ENCODE measurements at regions not wholly inside any gene's neighbourhood (a gene's known extent, or its start where the extent isn't known, plus 50 kb on each side); places are given as distances from the start of the nearest gene placed in this dataset.

DNA sequence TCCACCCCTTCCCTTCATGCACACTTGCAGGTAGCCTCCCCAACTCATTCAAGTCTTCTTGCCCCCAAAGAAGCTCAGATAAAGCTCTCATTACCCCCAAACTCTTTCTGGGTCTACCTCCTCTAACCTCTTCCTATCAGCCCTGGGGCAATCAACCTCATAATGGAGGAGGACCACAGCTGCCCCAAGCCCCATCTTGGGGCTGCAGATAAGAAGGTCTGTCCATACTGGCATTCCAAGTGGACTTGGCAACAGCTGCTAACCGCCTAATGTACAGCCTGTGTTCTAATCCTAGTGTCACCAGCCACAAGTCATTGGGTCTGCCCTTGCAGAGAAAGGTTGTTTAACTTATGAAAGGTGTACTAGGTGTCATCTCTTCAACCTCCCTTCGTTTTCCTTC lies 107.4 kb upstream of the ADGRF1 start:
- no peak for DNase-seq

DNA sequence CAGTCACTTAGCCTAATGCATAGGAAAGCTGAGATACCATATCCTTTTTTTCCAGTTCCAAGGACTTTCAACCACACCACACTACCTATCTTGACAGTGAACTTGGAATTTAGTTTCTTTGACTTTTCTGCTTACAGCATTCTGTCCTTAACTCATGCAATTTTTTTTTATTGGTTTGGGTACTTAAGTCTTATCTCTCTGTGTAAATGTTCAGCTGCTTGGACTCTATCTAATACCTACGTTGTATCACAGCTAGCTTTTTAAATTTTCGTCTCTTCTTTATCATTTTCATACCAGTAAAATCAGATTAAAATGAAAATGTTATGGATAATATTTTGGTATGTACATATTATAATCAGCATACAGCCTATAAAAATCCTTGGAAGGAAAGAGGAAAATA lies 106.9 kb upstream of the ADGRF1 start:
- no peak for DNase-seq

DNA sequence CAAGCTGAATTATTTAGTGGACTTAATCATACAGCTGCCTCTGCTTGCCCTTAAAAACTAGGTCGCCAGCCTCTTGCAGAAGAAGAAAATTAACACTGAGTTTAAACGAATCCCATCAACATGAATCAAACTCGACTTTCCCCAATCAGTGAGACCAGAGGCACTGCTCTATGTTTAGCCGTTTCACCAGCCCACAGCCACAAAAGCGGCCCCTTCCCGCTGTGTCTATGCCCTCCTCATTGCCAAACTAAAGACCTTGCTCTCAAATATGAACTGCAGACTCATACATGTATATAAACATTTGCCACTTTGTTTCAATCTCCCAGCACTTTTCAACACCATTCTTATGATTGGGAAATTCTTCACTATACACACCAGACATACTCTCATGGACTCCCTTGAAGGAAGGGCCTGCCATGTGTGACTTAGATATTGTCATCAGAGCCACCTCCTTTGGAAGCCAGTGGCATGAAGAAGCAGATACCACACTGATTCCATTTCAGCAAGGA lies 105.8 kb upstream of the ADGRF1 start:
- no peak for DNase-seq

DNA sequence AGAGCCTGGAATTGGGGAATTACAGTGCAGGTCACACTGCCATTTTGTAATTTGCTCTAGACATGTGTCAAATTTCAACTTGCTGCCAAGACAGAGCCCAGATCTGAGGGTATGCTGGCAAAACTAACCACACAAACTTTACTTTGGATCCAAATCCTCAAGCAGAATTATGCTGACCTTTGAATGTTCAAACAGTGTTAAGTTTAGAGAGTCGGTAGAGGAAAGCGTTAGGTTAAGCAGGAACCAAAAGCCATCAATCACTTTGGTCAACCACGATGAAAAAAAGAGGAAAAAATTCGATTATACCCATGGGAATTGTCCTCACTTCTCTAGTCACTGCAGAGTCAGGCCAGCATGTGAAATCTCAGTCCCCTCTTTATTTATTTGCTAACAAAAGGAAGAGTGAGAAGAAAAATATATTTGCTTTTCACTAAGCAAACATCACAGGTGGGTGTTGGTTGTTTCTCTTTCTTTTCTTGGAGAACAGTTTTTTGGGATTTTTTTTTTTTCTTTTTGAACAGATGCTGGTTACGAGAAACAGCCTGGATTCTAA lies 105.1 kb upstream of the ADGRF1 start:
- DNase-seq: no peak

DNA sequence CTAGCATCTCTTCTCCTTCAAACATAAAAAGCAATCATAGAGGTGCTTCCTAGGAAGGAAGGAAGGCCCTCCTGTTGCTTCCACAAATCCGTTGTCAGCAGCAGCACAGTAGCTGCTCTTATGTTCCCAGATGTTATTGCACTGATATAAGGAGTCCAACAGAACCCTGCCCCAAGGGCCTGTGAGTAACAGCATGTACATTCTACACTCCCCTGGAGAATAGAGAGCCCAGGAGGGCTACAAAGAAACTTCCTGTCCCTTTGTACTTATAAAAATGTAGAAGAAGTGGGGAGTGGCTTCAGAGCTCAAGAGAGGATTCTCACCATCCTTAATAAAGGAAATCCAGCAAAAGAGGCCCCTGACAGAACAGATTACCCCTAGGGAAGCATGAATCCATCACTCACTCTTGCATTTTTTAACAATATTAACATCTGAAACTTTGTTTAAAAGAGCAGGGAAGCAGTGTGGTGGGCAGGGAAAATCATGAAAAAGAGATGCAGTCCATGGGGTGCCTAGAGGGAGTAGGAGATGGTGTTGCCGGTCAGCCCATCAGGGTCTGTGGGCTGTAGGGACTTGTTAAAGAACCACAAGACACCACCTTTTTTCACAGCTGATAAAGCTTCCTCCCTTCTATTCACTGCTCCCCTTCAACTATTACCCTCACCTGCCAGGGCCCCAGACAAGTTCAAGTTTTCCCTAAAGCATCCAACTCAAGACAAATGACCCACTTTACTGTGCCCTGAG lies 104.5 kb upstream of the ADGRF1 start:
- DNase-seq: no peak

DNA sequence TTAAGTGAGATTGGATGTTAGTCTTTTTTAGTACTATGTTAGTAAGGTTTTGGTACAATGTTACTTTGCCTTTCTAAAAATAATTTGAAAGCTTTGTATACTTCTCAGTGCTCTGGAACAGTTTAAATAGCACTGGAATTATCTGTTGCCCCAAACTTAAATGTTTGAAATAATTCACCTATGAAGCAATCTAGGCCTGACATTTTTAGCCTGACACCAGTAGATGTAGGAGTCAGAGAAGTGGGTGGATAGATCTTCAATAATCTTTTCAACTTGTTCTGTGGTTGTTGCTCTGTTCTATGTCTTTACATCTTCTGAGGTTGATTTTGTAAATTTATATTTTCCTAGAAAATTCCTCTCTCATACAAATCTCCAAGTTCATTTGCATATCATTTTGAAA lies 103.1 kb upstream of the ADGRF1 start:
- no peak for DNase-seq

DNA sequence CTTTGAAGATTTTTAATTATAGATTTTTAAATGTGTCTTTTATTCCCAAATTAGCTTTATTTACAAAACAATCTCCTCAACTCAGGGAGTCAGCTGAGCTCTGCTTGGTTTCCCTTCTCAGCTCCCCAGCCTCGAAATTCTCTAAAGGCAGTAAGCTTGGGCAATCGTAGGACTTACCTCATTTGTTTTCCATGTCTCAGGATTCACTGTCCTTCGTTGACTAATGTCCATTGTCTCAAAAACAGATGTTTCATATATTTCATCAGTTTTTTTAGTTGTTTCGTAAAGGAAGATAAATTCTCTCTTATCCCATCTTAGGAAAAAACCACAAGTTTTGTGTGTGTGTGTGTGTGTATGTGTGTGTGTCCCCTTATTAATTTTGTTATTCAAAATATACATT lies 102.2 kb upstream of the ADGRF1 start:
- DNase-seq: no peak

DNA sequence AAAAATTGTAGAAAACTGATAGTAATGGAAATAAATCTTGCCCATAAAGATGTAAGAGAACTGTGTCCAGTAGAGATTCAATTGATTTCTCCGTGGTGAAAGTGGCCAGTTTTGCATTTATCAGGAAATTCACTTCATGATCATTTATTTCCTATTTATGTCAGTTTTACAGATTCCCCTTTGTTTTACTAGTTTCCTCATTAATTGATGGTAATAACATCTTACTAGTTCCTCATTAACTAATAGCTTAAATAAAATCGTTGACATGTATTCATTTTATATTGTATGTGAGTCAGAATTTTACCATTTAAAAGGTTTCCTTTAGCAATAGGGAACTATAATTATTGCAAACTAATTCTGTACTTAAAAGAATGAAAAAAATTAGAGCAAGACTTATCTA lies 99.8 kb upstream of the ADGRF1 start:
- DNase-seq: no peak

DNA sequence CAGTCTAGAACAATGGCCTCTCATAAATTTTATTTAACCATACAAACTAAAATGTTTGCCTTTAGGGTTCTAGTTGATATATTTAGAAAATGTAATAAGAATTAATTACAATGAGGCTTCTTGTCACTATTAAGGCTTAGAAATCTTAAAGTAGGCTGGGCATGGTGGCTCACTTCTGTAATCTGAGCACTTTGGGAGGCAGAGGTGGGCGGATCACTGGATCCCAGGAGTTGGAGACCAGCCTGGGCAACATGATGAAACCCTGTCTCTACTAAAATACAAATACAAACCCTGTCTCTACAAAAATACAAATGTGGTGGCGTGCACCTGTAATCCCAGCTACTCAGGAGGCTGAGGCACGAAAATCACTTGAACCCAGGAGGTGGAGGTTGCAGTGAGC lies 99.0 kb upstream of the ADGRF1 start:
- no peak for DNase-seq

DNA sequence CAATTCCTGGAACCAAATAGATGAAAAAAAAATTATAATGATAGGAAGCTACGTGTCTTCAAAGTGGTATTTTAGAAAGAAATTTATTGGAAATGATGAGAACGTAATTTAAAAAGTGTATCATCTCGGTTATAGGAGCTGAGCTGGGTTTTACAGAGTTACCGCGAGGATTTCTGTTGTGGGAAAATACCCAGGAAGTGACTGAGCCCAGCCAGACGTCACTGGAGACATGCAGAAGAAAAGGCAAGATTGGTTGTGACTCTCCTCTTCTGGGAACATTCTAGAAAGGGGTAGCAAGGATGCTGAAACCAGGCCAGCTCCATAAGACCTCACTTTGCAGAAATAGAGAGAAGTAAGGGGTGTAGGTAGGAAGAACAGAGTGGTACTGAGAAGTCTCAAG lies 95.9 kb upstream of the ADGRF1 start:
- DNase-seq: no peak

DNA sequence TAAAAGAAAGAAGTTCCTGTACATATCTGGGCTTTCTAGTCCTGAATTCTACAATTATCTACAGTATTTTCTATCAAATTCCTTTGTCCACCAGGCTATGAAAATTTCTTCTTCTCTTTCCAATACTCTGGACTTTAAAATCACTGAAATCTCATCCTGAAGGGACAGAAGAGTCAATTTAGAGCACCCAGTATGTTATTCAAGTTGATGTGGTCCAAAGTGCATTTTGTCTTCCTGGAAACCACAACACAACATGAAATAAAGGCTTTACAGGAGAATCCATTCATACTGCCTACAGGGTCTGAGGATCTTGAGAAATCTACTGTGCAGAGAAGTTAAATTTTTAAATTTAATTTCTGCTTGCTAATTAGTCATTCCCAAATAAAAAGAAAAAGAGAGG lies 94.9 kb upstream of the ADGRF1 start:
- no peak for DNase-seq

DNA sequence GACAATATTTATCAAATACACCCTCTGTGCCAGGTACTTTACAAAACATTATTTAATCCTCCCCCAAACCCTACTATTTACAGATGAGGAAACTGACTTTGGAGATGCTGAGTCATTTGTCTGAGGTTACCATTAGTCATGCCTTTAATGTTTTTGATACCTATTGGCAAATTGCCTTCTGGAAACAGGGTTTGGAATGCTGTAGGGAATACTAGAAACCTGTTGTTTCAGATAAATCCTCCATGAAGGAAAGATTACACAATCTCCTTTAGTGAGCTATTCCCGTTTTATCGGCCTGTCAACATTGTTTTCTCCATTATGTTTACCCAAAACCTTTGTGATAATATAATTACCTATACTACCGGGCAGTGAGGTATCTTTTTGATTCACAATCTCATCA lies 93.6 kb upstream of the ADGRF1 start:
- DNase-seq: no peak

DNA sequence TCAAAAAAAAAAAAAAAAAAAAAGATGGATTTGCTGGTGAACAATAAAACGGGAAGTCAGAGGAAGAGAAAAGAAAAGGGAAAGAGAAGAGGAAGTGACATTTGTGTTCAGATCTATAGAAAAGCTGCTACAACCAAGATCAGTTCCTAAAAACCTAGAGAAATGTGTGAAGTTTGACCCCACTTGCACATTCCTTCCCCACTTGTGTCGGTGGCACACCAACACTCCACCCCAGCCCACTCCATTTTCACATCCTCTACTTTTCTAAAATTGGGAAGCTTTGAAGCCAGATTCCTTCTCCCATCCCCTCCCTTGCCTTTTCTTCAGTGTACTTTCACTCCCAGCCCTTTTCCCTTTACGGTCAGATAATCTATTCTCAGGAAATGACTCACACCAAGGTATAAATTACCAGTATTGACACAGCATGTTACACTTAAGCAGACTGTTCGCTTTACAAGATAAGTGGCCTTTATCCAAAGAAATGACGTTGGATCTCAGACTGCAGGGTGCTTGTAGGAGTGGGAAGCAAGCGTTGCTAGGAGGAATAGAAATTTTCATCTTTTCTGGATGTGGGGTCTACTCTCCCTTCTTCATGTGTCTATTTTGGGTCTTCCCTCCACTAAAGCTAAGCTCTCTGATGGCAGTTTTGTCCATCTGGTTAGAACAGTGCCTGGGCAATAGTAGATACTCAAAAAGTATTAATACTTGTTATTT lies 92.5 kb upstream of the ADGRF1 start:
- no peak for DNase-seq

DNA sequence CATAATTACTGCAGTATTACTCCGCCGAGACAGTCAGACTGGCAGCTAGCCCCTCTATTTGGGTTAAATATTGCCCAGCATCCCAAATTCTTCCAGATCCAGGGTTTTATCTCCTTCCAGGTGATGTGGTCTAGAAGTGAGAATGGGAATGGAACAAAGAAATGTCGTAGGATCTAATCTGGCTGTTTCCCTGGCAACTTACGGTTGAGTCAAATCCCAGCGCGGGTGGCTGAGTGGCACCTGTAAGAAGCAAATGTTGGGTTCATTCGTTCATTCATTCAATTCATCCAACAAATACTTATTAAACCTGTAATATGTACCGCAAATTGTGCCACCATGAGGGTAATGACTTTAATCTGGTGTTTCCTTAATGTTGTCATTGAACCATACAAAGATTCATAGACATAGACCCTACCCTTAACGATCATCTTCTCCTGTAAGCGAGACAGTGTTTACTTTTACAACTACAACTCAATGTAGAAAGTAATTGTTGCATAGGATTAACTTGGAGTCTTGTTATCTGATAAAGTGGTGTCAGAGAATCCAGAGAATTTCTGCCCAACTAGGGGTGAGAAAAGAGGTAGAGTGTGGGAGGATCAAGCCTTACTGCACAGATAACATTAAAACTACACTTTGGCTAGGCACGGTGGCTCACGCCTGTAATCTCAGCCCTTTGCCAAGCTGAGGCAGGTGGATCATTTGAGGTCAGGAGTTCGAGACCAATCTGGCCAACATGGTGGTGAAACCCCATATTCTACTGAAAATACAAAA lies 91.3 kb upstream of the ADGRF1 start:
- DNase-seq: no peak

DNA sequence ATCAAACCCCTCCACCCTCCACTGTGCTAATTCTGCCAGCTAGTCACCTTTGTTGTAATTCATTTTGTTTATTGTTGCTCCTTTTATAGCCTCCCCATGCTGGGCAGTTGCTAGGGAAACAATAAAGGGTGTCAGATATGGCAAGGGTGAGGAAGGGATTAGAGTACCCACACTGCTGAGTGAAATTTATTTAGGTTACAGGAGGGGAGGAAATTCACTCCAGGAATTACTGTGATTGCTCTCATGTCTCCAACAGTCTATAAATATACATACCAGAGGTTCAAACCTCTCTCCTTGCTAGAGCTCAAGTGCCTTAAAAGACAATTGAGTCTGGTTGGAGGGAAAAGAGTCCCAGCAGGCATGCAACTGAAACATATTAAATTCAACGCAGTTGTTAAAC lies 90.6 kb upstream of the ADGRF1 start:
- DNase-seq: no peak

DNA sequence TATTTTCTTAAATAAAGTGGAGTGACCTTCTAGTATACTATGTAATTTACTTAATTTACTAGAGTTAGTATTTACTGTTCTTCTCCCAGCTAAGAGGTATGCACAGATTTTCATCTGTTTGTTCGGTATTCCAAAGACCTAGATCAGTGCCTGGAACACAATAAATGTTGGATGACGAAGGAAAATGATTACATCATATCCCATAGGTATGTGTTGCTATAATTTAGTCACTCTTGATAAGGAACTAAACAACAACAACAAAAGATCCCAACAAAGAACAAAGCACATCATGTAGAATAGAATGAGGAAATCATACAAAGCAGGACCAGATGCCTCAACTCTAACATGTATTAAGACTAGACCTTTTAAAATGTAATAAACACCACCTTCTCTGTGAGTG lies 89.6 kb upstream of the ADGRF1 start:
- no peak for DNase-seq

DNA sequence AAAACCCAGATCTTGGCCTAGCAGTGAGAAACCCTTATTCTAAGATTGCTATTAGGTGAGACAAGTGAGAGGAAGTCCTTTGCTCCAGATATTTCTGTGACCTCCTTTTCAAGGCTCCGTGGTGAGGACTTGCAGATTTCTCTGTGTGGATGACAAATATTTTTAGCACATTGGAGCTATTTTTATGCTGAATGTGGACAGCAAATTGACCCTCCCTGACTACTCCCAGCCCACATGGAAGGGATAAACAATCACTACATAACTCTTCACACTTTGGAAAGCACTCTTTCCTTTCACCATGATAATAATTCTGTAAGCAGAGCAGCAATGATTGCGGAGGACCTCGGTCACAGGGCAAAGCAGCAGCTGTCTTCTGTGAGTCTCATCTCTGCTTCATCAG lies 88.0 kb upstream of the ADGRF1 start:
- no peak for DNase-seq

DNA sequence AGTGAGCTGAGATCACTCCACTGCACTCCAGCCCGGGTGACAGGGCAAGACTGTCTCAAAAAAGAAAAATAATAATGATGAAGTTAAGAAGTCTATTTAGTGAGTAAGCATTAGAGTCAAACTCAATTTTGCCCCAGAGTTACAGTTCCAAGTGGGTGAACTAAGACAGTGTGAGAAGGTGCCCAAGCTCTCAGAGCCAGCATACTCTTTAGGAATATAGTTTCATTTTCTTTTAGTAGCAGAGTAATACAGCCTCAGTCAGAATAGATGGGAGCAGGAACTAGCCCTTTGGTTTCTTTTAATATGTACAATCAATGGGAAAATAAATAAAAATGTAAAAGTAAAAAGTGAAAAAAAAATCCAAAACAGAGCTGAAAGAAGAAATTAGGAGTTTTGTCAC lies 87.0 kb upstream of the ADGRF1 start:
- no peak for DNase-seq

DNA sequence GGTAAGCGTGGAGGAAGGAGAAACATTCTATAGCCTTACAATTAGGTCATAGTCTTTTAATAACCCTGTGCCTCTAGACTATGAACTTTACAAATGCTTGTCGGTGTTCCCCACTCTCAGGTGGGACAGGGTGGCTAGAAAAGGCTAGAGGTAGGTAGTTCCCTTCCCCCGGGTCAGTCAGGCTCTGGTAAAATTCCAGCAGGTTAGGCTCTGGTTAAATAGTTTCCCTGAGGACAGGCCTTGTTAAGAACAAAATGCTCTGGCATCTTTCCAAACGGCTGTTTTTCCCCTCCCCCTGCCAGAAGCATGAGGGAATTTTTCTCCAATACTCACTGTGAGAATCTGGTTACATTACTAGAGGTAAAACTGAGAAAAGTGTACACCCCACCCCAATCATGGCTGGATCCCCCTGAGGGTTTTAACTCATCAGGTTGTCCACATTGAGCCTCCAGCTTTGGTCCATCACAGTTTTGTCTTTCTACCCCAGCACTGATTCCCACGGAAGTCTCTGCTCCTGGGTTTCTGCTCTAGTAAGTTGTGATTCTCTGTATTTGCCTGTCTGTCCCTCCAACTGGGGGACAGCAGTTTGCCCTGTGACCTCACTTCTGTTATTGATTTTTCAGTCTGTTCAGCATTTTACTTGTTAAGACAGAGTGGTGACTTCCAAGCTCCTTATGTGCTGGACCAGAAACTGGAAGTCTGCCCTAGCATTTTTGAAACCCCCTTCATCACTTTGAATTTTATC lies 84.7 kb upstream of the ADGRF1 start:
- DNase-seq: no peak

DNA sequence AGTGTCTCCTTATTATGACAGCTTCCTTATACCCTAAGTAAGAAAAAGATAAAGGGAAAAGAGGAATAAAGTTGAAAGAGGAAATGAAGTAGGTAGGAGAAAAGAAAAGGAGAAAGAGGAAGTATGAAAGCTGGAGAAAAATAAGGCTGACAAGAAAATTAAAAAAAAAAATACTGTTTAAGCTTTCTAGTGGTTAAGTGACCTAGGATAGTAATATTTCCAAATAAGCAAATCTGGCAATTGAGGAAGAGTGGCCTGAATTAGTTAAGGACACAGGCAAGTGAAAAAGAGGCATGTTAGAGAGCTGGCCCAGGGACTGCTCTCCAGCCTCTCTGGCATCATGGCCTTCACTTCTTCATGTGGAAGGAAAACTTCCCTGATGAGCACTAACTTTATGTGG lies 76.5 kb upstream of the ADGRF1 start:
- no peak for DNase-seq

DNA sequence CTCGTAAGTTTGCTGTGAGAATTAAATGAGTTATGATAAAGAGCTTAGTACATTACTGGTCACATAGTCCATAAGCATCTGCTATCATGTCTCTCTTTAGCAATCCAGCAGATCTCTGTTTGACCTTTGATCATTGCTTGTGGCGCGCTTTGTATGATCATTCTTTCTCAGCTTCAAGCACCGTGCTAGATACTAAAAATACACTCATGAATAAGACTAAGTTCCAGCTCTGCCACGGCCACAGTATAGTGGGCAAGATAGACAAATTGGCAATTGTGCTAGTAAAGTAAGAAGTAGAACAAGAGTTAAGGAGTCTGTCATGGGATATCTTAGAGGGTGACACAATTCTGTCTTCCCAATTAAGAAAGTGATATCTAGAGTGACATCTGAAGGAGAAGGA lies 75.2 kb upstream of the ADGRF1 start:
- DNase-seq: no peak

DNA sequence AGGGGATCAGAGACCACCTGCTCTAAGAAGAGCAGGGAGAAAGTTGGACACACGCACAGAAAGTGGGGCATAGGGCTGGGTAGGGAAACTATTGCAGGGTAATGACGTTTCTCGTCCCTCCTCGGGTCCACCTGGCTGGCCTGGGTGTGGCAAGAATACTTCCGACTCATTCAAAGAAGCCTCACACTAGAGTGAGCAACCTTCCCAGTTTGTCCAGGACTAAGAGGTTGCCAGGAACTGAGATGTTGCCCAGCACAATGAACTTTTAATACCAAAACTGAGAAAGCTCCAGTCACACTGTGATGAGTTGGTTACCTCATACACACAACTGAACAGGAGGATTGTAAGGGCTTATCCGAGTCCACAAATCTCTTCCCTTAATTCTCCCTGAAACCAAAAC lies 74.5 kb upstream of the ADGRF1 start:
- DNase-seq: no peak

DNA sequence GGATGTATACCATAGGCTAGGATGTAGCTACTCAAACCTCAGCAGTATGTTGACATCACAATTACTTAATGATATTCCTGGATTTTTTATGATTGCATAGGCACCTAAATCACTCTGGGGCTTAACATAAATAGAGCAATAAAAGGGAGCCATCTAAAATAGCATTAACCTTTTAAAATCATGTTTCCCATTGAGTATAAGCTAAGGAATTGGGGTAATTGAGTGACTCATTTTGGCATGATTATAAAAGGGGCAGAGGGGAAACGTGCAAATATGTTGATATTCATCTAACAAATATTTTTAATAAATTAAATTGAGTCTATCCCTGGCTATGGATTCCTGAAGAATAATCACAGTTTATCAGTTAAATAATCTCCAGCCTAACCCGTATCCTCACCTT lies 74.0 kb upstream of the ADGRF1 start:
- no peak for DNase-seq
